ENCODE measurements at regions not wholly inside any gene's neighbourhood (a gene's known extent, or its start where the extent isn't known, plus 50 kb on each side); places are given as distances from the start of the nearest gene placed in this dataset.
"Not testable (repeated sequence)": the region's sequence is repeated elsewhere in the genome, so short reads cannot be mapped to it uniquely, and the experiment has no call there.

DNA sequence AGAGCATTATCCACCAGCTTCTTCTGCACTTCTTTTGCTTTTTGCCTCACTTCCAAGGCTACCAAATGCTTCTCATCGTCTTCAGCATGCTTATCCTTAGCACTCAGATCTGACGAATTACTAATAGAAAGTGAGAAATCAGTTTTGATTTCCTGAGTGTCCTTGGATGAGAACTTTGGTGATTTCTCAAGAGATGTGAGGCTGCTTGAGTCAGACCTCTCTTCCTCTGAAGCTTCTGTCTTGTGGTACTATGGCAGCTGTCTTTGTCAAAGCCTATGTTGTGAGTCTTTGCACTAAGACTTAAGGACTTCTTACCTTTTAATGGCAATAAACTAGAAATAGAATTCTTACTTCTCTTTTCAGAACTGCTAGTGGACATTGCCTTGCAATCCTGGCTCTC, 169.9 kb downstream of the CPE start:
- DNase-seq (ENCODE audit: low spot score), result no peak

- DNase-seq (ENCODE audit: low spot score), result no peak
Observed at GRCh38 chr4:165553221-165553810, 174.5 kb downstream of the CPE start.

GRCh38 chr4:165555302-165555701, 176.5 kb downstream of the CPE start:
- no peak for DNase-seq (ENCODE audit: low spot score)

DNA sequence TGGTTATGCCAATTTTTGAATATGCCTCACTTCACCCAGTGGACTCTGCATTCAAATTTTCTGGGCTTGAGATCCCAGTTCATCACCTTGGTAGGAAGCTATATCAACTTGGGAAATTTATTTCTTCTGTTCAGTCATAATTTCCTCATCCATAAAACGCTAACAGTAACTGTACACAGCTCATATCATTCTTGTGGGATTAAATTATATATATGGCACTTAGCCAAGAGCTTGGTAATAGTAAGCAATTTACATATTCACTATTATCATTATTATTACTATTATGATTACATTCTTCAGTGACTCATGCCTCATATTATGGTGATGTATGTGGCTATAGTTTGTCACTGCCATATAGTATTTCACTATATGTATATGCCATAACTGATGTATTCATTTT, 177.6 kb downstream of the CPE start:
- no peak for DNase-seq (ENCODE audit: low spot score)

DNA sequence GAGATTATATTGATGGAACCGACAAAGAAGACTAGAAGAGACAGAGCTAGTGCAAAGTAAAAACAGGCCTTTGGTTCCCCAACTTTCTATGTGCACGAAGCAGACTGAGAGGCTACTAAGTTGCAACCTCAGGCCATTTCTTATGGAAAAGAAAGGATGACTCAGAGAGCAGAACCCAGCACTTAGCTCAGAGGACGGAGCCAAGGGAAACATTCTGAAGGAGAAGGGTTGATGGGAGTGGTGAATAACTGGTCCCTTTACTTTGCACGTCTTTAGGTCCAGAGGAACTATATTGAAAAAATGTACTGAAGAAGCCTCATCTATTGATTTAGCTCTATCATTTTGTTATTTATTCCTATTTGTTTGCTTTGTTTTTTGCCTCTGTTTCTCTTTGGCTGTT, 182.1 kb downstream of the CPE start:
- DNase-seq (ENCODE audit: low spot score), result no peak

GRCh38 chr4:165563851-165564250, 185.0 kb downstream of the CPE start:
- no peak for DNase-seq (ENCODE audit: low spot score)

DNA sequence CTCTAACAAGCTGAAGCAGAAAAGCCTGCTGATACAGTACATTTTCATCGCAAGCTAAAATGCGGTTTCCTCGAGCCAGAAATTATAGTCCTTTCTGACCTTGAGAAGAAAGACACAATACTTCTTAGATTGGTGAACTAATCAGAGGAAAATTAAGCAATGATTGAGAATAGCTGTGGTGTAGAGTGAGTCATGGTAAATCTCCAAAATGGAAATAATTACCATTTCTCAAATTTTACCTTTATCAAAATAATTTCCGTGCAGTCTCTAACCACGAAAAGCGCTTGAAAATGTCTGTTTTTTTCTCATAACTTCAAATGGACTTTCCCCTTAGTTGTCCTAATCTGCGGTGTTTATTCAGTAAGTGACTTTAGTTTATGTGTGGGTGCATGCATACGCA, 190.2 kb downstream of the CPE start:
- no peak for DNase-seq (ENCODE audit: low spot score)

DNA sequence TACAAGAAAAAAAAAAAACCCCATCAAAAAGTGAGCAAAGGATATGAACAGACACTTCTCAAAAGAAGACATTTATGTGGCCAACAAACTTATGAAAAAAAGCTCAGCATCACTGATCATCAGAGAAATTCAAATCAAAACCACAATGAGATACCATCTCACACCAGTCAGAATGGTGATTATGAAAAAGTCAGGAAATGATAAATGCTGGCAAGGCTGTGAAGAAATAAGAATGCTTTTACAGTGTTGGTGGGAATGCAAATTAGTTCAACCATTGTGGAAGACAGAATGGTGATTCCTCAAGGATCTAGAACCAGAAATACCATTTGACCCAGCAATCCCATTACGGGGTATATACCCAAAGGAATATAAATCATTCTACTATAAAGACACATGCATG, 192.7 kb downstream of the CPE start:
- DNase-seq (ENCODE audit: low spot score), result not testable (repeated sequence)

DNA sequence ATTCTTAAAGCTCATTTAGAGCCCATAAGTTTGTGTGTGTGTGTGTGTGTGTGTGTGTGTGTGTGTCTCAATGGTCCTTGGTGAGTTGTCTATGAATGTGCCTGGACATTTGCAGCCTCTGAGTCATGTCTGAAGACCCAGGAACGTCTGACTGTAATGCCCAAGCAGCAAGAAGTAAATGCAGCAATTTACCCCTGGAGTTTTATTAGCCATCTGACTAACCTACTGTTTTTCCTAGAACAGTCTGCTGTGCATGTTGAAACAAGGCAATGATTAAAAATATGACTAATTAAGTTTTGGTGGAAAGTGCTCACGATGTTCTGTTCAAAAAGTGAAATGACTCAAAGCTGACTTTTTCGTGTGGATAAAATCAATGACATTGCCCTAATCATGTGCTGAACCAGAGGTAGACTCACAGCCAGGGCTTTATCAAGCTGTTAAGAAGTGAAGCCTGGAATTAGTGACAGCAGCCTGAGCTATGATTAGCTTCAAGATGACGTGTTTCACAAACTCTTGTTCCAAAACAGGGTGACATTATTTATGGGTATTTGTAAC, 201.6 kb downstream of the CPE start:
- DNase-seq (ENCODE audit: low spot score), result no peak

GRCh38 chr4:165583341-165583740, 204.5 kb downstream of the CPE start:
- no peak for DNase-seq (ENCODE audit: low spot score)

- no peak for DNase-seq (ENCODE audit: low spot score)
Observed at GRCh38 chr4:165584916-165585315, 206.1 kb downstream of the CPE start.

DNA sequence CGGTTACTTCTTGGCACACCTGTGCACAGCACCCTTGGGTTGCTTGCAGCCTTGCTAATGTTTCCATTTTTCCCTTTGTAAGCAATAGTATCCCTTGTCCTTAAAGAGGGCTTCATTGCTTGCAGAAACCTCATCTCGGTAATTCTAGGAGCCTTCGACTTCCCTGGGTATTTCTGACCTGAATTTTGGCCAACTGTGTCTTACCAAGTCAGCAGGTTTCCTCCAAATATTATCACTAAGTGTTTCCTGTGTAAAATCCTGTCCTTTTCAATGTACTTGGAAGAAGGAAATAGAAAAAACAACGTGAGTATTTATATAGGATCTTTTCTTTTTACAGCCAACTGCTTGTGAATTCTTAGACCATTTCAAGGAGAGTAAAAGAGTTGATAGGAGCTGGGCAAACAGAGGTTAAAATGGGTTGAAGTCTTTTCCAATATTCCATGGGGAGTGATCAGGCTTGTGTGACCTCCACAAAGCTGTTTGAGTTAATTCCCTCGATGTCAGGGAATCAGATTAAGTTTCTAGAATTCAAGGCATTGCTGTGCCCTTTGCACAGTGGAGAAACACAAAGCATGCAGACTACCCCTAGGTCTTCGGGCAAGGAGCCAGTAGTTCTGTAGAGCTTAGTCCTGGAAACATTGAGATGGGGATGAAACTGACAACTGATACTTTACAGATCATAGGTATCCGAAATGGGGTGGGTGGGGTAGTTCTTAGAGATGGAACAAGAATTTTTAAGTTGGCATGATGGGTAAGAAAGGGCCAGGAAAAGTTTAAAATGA, 209.9 kb downstream of the CPE start:
- DNase-seq (ENCODE audit: low spot score), result no peak

DNA sequence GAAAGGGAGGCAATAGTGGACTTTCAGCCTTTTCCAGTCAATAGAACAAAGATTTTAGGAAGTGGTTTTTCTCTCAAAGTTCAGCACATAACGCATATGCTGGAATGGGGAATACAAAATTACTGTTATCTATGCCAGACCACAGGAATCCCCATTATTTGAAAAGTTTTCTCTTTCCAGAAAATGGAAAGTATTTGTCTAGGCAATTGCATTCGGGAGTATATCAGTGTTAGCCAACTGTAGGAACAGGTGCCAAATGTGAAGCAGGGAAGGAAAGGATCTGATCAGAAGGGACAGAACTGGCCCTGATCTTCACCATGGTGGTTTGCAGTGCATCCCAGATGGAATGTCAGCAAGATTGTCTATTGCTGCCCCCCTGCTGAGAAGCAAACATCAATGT, 213.6 kb downstream of the CPE start:
- DNase-seq (ENCODE audit: low spot score), result no peak

GRCh38 chr4:165597581-165598480, 219.0 kb downstream of the CPE start:
- no peak for DNase-seq (ENCODE audit: low spot score)

DNA sequence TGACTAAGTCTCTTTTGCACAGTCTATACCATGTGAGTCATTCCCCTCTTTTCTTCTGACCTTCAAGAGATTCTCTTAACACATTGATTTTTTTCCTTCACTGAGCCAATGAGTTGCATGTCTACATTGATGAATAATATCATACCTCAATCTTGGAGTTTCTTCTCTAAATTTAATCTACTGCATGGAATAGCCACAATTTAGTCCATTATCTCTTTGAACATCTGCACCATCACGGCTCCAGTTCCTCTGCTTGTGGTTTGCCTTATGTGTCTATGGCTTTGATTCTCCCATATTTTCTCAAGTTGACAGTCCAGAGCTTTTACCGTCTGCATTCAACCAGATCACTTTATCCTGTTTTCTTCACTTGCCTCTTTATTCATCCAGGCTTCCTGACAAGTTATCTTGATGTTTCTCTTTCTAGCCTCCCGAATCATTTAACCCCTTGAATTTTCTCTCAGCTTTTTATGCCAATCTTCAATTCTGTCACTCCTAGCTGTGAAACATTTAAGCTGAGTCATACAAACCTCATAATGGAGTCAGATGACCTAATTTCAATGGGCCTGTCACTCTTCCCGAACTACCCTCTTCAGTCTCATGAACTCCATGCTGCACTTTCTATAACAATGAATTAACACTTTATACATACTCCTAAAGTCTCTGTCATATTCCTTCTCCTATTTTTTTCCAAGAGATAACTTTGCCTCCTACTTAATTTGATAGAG, 222.3 kb downstream of the CPE start:
- no peak for DNase-seq (ENCODE audit: low spot score)

- DNase-seq (ENCODE audit: low spot score), result no peak
Observed at GRCh38 chr4:165602621-165603020, 223.8 kb downstream of the CPE start.

DNA sequence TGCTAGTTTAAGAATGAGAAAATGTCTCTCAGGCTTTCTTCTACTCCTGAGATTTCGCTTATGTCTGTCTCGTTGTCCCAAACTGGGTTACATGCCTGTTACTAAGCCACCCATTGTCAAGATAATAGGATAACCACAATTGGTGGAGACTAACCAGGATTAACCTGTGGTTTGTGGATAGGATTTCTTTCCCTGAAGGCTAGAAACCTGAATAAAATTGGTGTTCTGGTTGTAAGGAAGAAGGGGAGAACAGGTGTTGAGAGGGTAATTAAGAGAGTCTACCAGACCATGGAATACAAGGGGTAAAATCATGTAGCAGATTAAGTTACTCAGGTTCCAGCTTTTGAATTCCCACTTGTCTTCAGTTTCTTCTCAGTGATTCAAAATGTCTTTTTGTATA, 225.4 kb downstream of the CPE start:
- DNase-seq (ENCODE audit: low spot score), result no peak

- DNase-seq (ENCODE audit: low spot score), result no peak
Observed at GRCh38 chr4:165605811-165606210, 227.0 kb downstream of the CPE start.

GRCh38 chr4:165606465-165607205, 227.8 kb downstream of the CPE start:
- DNase-seq (ENCODE audit: low spot score), result no peak

- no peak for DNase-seq (ENCODE audit: low spot score)
Observed at GRCh38 chr4:165609653-165610052, 230.8 kb downstream of the CPE start.

Data from iPS-NIHi11 (cell line).